GM21390 (cell line): ENCODE measurements at regions not wholly inside any gene's neighbourhood (a gene's known extent, or its start where the extent isn't known, plus 50 kb on each side); places are given as distances from the start of the nearest gene placed in this dataset.

Experiments
- ATAC-seq: cut with Tn5 transposase; IDR thresholded peaks from one replicate; pipeline ENCODE4 v1.9.1; 2021; ENCODE audit not compliant: unreplicated experiment

DNA sequence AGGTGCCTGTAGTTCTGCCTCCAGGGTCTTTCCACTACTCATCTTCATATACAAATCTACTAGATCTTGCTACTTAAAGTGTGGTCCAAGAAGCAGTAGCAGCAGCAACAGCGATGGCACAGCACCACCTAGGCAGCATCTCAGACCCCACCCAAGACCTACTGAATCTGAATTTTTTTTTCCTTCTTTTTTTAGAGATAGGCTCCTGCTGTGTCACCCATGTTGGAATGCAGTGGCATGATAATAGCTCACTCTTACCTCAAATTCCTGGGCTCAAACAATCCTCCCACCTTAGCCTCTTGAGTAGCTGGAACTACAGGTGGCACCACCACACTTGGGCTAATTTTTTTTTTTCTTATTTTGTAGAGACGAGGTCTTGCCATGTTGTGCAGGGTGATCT is 346.7 kb upstream of the TGFBR2 start:
- no peak for ATAC-seq

DNA sequence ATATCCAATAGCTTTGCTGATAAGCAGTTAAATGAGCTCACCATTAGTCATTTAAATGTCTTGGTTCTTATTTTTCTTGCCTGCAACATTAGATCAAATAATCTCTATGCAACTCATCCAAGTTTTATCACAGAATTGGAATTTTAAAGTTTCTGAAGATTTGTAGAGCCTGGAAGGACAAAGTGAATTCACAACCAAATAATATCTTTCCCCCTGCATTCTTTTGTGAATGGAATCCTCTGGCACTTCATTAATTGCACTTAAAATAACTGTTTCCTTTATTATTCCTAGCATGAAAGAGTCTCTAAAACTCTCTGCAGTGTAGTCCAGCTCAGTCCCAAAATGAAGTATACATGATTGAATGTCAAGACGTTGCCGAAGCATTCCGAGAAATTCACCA is 345.6 kb upstream of the TGFBR2 start:
- ATAC-seq, result no peak

DNA sequence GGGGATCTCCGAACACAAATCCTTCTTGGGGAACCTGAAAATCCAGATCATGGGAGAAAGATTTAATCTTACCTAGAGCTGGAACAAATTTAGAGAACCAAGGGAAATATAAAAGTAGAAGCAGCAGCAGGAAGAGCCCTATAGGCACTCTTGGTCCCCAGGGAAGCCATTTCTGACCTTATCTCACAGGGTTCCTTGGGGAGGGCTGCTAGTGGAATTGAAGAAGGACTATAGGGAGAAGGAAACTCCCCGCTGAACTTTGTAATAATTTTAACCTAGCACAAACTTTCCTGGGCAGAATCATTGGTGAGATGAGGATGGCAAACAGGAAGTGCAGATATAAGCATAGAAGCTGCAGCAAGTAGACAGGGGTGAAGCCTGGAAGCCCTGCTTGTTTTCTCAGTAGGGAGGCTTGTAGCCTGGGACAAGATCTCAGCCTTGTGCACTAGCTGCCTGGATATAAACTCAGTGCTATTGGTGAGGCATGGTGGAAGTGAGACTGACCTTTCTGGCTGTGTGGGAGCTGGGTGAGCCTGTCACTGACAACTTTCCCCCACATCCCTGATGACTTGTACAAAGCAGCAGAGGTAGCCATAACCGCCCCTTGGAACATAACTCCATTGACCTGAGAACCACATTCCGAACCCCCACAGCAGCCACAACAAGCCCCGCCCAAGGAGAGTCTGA is 343.0 kb upstream of the TGFBR2 start:
- ATAC-seq, result no peak

DNA sequence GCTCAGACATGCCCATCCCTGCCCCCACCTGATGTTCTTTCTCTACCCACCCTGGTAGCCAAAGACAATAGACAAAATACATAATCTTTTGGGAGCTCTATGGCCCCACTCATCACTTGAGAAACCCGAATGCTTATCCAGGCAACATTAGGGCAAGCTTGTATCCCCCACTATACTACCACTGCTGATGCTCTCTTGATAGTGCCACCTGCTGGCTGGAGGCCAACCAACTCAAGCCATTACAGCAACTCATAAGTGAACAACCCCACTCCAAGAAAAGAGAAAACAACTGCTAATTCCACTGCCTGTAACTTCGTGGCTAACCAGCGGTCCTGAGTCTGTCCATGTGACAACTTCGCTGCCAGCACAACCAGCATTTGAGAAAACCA is 342.5 kb upstream of the TGFBR2 start:
- ATAC-seq, result no peak

DNA sequence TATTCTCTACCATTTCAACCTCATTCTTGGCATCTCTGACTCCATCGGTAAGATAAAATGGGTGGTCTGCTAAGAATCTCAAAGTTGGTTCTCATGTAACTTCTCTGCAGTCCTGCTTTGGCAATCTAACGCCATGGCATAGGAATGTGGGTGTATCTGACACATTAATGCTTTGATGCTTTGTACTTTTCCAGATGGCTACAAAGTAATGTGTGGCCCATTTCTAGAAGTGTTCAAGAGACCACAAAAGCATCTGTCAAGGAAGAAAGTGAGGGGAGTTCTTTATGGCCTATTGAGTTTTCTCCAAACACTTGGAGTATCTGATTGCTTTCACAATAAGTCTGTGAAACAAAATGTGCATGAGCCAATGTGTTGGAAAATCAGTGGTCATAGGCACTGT is 339.9 kb upstream of the TGFBR2 start:
- ATAC-seq, result no peak

DNA sequence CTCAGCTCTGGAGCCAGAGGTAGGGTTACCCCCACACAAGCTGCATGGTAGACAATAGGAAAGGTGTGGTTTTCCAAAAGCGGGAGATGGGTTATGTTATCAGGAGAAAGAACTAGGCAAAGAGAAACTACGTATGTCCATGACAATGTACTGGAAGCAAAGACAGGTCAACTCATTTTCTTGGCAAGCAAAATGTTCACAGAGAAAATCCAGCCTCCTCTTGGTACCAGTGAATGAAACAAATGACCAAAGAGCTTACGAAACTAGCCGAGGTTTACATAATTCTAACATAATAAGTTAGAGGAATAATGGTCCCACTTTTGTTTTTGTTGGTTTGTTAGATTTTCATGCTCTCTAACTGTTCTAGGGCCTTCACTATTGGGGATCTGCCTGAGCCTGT is 338.1 kb upstream of the TGFBR2 start:
- no peak for ATAC-seq

DNA sequence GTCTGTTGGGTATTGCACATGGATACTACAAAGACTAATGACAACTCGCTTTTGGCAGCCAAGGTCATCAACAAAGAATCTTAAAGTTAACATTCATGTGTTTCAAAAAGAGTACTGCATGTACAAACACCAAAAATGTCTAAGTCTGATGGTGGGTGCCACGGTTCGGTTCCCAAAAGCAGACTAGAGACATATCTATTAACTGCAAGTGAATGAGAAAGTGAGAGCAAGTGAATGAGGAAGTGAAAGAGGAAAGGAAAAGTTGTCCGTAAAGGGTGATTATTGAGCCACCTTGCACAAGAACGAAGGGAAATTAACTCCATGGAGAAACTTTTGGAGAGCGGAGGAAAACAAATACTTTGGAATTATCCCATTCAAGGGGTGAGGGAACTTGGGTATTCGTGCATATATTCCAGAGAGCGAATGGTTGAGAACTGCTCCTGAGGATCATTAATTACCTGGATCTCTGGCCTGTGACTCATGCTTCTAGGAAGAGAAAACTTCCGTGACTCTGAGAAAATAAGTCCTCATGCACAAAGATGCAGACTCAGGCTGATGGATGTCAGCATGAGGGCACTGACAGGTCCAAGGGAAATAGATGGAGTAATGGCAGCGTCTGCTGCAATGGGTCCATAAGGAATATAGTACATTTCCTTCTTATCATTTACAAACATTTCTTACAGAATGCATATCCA is 336.5 kb upstream of the TGFBR2 start:
- peak; percentile 82 for ATAC-seq

DNA sequence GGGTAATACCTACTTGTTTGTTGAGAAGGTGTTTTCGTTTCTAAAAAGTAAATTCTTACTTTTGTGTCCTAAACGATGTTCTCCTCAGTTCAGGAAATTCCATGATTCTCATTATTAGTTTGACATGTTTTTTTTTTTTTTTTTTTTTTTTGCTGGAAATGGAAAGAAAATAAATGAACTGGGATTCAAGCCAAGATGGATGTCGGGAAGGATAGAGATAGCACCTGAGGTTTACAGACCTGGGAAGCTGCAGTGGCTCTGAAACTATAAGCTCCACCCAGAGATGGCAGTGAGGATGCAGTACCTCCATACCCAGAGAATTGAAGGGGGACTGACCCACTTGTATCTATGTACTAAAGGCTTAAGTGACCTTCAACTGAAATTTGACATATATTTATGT is 334.6 kb upstream of the TGFBR2 start:
- no peak for ATAC-seq

DNA sequence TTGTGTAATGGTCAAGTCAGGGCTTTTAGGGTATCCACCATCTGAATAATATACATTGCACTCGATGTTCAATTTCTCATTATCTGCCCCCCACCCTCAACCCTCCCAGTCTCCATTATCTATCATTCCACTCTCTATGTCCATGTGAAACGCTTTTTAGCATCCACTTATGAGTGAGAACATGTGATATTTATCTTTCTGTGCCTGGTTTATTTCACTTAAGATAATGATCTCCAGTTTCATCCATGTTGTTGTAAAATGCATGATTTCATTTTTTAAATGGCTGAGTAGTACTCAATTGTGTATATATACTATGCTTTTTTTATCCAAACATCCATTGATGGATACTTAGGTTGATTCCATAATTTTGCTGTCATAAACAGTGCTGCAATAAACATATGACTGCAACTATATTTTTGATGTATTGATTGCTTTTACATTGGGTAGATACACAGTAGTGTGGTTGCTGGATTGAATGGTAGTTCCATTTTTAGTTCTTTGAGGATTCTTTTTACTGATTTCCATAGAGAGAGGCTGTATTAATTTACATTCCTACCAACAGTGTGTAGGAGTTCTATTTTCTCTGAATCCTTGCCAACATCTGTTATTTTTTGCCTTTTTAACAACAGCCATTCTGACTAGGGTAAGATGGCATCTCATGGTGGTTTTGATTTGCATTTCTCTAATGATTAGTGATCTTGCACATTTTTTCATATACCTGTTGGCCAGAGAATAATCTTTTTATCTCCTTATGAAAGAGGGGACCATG is 332.9 kb upstream of the TGFBR2 start:
- ATAC-seq, result no peak

DNA sequence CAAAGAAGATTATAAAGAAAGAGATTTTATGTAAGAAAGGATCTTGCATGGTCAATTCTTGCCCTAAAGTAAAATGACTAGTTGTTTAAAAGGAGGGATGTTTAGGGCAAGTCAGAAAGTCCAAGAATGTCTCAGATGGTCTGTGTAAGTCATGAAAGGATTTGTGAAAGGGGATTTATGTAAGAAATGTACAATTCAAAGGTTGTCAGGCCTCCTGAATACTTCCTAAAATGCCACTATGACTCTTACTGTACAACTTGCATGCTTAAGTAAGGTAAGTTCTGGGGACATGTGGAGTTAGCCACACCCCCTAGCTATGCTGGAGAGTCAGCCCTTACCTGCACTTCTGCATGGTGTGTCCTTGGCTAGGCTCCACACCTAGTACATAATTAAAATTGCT is 328.9 kb upstream of the TGFBR2 start:
- no peak for ATAC-seq

DNA sequence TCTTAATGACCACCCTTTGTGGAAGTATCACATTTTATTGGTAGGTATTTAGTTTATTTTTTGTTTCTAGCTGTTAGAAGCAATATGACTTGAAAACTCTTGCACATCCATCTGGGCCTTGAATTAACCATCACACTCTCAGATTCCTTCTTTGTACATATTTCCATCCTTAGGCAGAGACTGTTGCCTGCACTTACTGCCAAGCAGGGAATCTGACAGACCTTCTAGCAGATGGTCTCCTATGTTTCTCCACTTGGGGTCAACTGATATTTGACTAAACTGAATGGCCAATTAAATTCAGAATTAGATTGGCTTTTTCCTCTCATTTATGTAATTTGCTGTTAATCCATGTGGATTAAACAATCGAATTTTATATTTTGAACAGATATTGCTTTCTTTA is 324.9 kb upstream of the TGFBR2 start:
- ATAC-seq, result no peak

DNA sequence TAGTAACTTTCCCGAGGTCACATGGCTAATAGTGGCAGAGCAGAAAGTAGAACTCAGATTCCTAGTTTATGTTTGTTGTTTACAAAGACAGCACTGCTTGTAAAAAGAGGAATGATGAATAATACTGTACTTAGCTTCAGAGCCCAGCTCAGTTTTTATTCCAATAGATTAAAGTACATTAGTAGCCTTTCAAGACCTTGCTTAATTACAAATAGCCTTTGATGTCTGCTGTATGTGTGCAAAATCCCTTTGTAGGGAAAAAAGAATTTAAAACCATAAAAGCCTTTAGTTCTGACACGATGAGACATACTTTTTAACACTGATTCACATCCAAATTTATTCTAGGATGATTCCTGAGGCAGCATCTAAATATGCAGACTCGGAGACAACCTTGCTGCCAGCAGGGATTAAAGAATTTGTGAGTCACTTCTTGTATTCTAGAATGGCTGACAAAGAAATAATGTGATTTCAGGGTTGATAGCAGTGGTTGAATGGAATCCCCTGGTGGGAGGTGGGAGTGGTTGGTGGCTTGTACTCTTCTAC is 324.2 kb upstream of the TGFBR2 start:
- ATAC-seq, result no peak

DNA sequence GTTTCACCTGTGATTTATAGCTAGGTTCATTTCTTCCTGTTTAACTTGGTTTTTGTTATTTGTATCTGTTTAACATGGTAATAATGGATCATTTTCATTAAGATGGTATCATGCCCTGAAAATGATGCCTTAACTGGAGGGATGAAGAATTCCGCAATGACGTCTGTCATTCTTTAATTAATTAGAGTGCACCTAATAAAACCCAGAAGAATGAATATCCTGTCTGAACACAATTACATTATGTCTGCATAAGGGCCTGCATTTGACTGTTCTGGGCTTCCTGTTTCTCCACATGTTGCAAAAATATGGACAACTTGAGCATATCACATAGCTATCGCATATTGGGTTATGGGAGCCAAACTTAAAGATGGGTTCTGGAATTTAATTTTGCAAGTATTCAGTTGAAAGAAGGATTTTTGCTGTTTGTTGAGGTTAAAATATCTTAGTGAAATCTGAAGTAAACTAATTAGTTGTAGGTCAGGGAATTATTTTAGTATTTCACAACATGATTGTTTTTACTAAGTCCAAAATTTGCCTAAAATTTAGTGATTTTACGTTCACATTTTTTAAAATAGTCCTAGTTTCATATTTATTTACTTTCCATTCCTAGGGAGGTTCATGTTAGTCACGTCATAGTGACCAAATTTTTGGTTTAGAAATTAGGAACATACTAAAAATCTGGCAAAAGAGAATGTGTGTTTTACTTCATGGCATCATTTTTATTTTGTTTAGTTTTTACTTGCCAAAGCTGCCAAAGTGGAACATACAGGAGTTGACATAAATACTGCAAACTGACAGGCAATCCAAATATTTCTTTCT is 321.0 kb upstream of the TGFBR2 start:
- ATAC-seq, result no peak

DNA sequence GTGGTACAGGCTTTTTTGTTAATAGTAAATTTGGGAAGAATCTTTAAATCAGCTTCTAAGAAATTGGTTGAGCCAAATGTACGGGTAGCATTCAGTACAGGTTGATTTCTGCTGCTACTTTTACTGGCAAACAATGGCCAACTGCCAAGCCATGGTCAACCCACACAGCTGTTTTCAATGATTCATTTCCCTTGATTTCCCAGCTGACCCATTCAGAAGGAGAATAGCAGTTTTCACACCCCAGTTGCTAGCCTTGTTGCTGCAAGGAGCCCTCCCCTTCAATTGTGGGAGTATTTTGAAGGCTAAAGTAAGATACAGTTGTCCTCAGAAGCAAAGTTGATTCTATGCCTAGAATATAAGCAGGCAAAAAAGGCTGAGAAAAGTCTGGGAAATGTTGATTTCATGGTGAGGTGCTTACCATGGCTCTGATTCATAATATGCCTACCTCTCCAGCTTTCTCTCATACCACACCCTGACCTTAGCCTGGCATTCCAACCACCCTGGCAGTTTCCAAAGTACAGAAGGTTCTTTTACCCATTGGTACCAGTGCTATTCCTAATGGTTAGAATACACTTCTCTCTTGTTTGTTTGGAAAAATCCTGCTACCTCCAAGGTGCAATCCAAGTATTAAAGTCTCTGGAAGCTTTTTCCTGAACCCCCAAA is 320.3 kb upstream of the TGFBR2 start:
- no peak for ATAC-seq

DNA sequence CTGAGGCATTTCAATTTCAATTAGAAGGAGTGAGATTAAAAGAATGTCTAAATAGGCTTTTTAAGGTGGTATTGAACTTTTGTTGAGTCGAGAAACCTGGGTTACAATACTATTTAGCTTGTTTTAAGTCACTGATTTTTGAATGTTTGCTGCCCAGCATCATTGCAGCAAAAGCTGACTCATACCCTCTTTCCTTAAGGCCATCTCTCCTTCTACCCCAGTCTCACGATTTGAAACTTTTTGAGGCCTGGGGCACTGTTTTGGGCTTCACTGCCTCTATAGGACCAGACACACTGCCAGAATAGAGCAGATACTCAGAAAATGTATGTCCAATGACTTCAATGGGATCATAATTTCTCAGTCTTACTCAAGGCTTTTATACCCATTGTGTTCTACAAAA is 319.6 kb upstream of the TGFBR2 start:
- ATAC-seq, result no peak

DNA sequence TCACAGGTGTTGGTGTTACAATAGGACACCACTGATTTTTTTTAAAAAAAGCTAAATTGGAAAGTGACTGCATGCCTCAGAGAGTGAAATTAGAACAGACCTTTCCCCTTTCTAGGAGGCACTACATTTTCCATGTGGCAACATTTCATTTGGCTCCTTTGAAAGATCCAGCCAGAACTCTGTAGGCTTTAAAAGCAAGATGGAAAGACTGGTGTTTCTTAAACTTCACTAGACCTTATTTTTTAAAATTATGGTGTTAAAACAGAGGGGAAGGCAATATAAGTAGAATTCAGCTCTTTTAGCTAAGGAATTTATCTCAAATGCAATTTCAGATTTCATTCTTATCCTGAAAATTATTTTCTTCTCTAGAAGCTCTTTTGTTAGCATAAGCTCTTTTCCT is 317.6 kb upstream of the TGFBR2 start:
- ATAC-seq, result no peak

DNA sequence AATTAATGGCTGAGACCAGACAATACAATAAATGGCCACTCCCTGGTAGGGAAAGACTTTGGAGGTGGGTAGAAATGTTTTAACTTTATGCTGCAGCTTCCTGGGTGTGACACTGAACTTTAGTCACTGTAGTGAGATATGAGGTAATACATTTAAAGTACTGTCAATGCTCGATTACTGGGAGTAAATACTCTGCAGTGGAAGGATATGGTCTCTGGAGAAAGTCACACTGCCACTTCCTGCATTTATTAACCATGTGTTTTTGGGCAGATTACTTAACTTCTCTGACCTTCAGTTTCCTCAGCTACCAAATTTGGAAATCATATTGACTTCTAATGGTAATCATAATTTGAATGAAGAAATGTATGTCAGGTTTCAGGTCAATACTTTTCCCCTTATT is 317.1 kb upstream of the TGFBR2 start:
- ATAC-seq, result no peak

DNA sequence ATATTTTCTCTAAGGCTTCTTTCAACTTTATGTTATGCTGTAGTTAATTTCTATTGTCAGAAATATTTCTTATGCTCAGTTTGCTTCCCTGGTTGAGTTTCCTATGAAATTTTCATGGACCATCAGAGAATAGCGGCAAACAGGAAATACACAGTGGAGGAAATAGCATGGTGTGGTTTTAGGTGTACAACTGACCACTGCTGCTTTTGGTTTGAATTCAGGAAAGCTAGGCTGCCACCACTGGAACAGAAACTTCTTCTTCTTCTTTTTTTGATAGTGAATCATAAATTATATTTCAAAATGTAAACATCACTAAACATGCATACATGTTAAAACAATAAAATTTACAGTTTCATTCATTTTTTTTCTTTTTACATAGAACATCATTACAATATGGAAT is 316.6 kb upstream of the TGFBR2 start:
- ATAC-seq, result no peak

DNA sequence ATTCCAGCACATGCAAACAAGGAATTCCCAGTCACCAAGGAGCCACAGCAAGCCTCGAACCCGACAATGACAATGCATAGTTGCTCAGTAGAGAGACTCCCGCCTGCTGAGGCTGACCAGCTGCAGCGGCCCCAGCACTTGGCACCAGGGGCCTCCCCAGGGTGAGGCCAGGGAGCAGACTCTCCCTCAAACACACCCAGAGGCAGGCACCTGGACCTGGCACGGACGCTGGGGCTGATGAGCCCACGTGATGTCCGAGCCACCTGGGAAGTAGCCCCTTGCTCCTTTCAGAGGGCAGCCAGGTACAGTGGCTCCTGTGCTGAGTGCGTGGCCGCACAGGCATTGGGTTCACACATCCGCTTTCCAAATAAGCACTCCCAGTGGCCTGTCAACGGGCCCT is 315.9 kb upstream of the TGFBR2 start:
- no peak for ATAC-seq

DNA sequence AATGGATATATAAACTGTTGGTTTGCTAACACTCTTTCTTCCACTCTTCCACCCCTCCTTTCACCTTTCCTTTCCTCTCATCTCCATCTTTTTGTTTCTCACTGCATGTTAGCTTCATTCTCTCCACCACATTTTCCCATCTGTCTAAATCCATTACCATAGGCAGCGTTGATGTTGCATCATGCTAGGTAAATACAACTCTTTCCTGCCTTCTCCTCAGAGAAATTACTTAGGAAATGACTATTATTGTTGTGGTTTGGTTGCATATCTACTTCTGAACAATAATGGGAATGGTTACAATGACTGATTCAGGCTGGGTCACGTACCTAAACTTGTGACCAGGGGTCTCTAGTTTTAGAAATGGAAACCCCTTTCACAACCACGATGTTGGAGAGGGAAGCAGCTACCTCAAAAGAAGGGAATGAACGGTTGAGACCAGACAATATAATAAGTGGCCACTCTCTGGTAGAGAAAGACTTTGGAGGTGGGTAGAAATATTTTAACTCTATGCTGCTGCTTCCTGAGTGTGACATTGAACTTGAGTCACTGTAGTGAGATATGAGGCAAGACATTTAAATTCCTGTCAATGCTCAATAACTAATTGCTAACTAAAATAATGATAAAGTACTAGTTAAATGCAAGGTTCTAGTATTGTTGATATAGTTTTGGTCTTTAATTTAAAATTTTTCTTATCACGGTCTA is 314.1 kb upstream of the TGFBR2 start:
- no peak for ATAC-seq
